GM21717 (cell line): ENCODE measurements at regions not wholly inside any gene's neighbourhood (a gene's known extent, or its start where the extent isn't known, plus 50 kb on each side); places are given as distances from the start of the nearest gene placed in this dataset.
A peak's percentile ranks its signal among the peaks of the same experiment; 100 is the strongest.
"Not testable (repeated sequence)": the region's sequence is repeated elsewhere in the genome, so short reads cannot be mapped to it uniquely, and the experiment has no call there.

Source experiments
- ATAC-seq: cut with Tn5 transposase; IDR thresholded peaks from one replicate; pipeline ENCODE4 v1.9.1; 2021; ENCODE audit warnings: mild to moderate bottlenecking, moderate library complexity; ENCODE audit not compliant: unreplicated experiment

- ATAC-seq, result no peak
Measured at GRCh38 chr6:27178860-27179259, 68.6 kb upstream of the PRSS16 start.

GRCh38 chr6:27183060-27183832 is 64.3 kb upstream of the PRSS16 start:
- no peak for ATAC-seq

DNA sequence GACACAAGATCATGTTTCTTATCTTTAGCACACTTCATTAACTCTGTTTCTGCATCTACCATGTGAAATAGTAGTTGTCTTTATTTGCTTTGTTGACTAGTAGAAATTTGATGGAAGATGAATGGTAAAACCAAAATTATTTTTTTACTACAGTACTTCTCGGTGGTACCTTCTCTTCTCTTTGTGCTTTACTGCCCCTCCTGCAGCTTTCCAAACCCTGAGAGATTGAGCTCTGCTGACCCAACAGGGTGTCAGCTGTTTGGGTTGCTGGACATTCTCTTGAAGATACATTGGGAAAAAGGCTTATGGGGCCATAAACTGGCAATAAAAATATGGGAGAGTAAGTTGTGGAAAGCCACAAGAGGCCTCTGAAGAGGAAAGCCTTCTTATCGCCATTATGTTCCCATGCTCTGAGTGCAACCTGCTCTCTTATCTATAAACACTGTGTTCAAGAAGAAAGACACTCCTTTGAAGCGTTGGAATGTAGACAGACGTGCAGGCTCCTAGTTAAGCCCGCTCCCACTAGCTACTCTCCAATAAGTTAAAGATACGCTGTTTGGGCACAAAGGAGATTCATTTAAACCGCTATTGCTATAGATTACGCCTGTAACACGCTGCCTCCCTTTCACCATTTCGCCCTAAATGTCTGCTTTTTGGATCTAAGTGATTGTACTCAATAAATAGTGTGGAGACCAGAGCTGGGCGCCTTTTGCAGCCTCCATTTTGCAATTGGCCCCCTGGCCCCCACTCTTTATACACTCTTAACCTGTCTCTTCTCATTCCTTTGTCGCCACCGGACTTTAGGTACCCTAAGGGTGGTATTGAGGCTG is 60.1 kb upstream of the PRSS16 start:
- ATAC-seq, result no peak

GRCh38 chr6:27188061-27188884 is 59.2 kb upstream of the PRSS16 start:
- peak; percentile 83 for ATAC-seq

- ATAC-seq, result peak; percentile 92
Measured at GRCh38 chr6:27188885-27189418, 58.5 kb upstream of the PRSS16 start.

- no peak for ATAC-seq
Measured at GRCh38 chr6:27190126-27190525, 57.4 kb upstream of the PRSS16 start.

- not testable (repeated sequence) for ATAC-seq
Measured at GRCh38 chr6:27194453-27194852, 53.0 kb upstream of the PRSS16 start.

- ATAC-seq, result not testable (repeated sequence)
Measured at GRCh38 chr6:27195547-27195946, 52.0 kb upstream of the PRSS16 start.
